ENCODE measurements at regions not wholly inside any gene's neighbourhood (a gene's known extent, or its start where the extent isn't known, plus 50 kb on each side); places are given as distances from the start of the nearest gene placed in this dataset.

DNA sequence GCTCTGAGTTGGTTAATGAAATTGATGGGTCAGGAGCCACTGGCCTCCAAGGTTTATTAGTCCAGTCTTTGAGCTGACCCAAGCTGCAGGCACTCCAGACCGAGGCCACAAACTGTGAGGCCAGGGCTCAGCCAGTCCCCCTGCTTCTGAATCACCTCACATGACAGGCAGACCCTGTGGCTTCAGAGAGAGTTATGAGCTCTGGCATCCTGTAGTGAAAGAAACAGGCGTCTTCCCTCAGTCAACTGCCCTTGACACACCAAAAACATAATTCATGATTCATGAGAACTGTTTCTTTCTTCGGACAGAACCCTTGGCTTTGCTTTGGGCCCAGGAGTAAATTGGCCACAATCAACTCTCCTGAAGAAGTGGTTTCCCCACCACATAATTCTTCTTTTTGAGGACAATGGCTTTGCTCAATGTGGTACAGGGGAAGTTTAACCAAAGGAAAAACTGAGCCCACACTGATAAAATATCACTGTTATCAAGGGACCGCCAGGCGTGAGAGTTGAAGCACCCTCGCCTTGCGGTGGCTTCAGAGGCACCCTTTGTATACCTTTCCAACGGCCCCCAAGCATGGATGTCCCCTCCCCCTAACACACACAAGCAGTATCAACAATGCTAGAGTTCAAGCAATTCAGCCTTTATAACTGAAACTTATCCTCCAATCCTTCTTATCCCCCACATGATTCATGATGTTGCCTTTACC, 226.9 kb downstream of the CYRIA start:
- TF ChIP-seq, protein P1, sequence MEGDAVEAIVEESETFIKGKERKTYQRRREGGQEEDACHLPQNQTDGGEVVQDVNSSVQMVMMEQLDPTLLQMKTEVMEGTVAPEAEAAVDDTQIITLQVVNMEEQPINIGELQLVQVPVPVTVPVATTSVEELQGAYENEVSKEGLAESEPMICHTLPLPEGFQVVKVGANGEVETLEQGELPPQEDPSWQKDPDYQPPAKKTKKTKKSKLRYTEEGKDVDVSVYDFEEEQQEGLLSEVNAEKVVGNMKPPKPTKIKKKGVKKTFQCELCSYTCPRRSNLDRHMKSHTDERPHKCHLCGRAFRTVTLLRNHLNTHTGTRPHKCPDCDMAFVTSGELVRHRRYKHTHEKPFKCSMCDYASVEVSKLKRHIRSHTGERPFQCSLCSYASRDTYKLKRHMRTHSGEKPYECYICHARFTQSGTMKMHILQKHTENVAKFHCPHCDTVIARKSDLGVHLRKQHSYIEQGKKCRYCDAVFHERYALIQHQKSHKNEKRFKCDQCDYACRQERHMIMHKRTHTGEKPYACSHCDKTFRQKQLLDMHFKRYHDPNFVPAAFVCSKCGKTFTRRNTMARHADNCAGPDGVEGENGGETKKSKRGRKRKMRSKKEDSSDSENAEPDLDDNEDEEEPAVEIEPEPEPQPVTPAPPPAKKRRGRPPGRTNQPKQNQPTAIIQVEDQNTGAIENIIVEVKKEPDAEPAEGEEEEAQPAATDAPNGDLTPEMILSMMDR (conservative IDR thresholded peaks at IDR 0.05 in 1 of 2, IDR thresholded peaks at IDR 0.05 in 1 of 2; ENCODE audit: extremely low read depth in 1 of 2, insufficient read depth in 1 of 2, low read depth in 1 of 2, low read length in 2 of 2): no peak
- no peak for TF ChIP-seq EZH2 (IDR thresholded peaks at IDR 0.05; ENCODE audit: borderline replicate concordance, low read length)
